ENCODE measurements at regions not wholly inside any gene's neighbourhood (a gene's known extent, or its start where the extent isn't known, plus 50 kb on each side); places are given as distances from the start of the nearest gene placed in this dataset.
A peak's percentile ranks its signal among the peaks of the same experiment; 100 is the strongest.

GRCh38 chr6:10297832-10298231, 117.0 kb downstream of the TFAP2A start:
- Histone ChIP-seq H3K23me2 (ENCODE audit: insufficient read length, low read depth, low read length, poor library complexity, severe bottlenecking) (no peaks in the 10 kb centered on the region), H3K79me1 (ENCODE audit: insufficient read depth, low read depth, low read length, poor library complexity, severe bottlenecking) (no peaks in the 10 kb centered on the region), H4K91ac (ENCODE audit: insufficient read length, low read depth, low read length) (no peak overlapping the region), H3K56ac (ENCODE audit: insufficient read length, low read depth, low read length) (no peak overlapping the region), H4K8ac (replicated peaks; ENCODE audit: insufficient read length, low read depth, low read length) (no peak overlapping the region), H3K4me1 (ENCODE audit: insufficient read depth, low read length) (no peaks in the 10 kb centered on the region), H2AK5ac (ENCODE audit: insufficient read length, low read length) (peak overlapping the region; percentile 50), H2BK20ac (ENCODE audit: low read depth, low read length, poor library complexity, severe bottlenecking) (no peak overlapping the region), H2AFZ (ENCODE audit: low read length) (no peak overlapping the region), H3K4ac (ENCODE audit: low read depth, low read length) (no peak overlapping the region), H3K9ac (ENCODE audit: extremely low read depth, insufficient read length, low read length) (no peak overlapping the region), H2BK15ac (ENCODE audit: low read depth, low read length) (no peak overlapping the region), H3K27ac (ENCODE audit: insufficient read length, low read depth, low read length) (no peak overlapping the region), H3T11ph (ENCODE audit: low read length) (no peak overlapping the region), H2BK5ac (ENCODE audit: insufficient read length, low read length) (no peak overlapping the region), H3K14ac (ENCODE audit: insufficient read depth, low read length) (no peak overlapping the region), H3K4me2 (ENCODE audit: insufficient read depth, insufficient read length, low read length) (no peak overlapping the region), H4K20me1 (ENCODE audit: control insufficient read depth, insufficient read depth, insufficient read length) (no peaks in the 10 kb centered on the region), H2BK120ac (ENCODE audit: low read depth, low read length, poor library complexity, severe bottlenecking) (no peak overlapping the region), H3K27me3 (ENCODE audit: insufficient read depth, low read length) (no peaks in the 10 kb centered on the region), H2BK12ac (ENCODE audit: insufficient read length, low read depth, low read length) (no peak overlapping the region), H3K18ac (ENCODE audit: insufficient read length, low read depth, low read length) (no peak overlapping the region), H3K9me3 (ENCODE audit: control insufficient read depth, low read depth, low read length) (no peaks in the 10 kb centered on the region), H3K23ac (ENCODE audit: insufficient read length, low read depth, low read length) (no peak overlapping the region), H4K5ac (ENCODE audit: insufficient read length, low read depth, low read length) (no peak overlapping the region), H3K79me2 (ENCODE audit: insufficient read depth, low read length) (no peaks in the 10 kb centered on the region)
- Mint-ChIP-seq H3K4me1 (0 out of 4 replicates have a peak, but pooled peaks cover 0 to 2% of the 10 kb centered on the region in 2 experiments), H3K36me3 (ENCODE audit: insufficient read depth in 1 of 3, low read depth in 3 of 3) (no peaks in the 10 kb centered on the region), H3K27ac (no peak overlapping the region), H3K4me3 (no peak overlapping the region), H3K9me3 (no peaks in the 10 kb centered on the region), H3K27me3 (ENCODE audit: low read depth) (no peaks in the 10 kb centered on the region)
- no peak for TF ChIP-seq CTCF (conservative IDR thresholded peaks at IDR 0.05)
- DNase-seq = no peak
- no CpG with 5 or more reads among the region's 4 CpGs for whole genome bisulfite sequencing (ENCODE audit: extremely low coverage, insufficient read length, low lambda C conversion rate)

Measured in H9 (cell line).